ENCODE measurements at regions not wholly inside any gene's neighbourhood (a gene's known extent, or its start where the extent isn't known, plus 50 kb on each side); places are given as distances from the start of the nearest gene placed in this dataset.

- TF ChIP-seq POLR2A (IDR thresholded peaks at IDR 0.05) (no peak), CTCF (IDR thresholded peaks at IDR 0.05) (no peak)
Measured at GRCh38 chr11:130526846-130527245, 78.4 kb downstream of the ADAMTS15 start.
